MM.1S (cell line): ENCODE measurements at regions not wholly inside any gene's neighbourhood (a gene's known extent, or its start where the extent isn't known, plus 50 kb on each side); places are given as distances from the start of the nearest gene placed in this dataset.

Experiments used
- DNase-seq: peaks from one replicate; pipeline ENCODE4 v3.0.0-alpha.2; 2015
- H2AFZ ChIP-seq: fragments of 300-600 bp; sonication (generic); 2 replicates; pipeline ENCODE4 v1.6.0; 2016; ENCODE audit warnings: antibody characterized with exemption, low read length
- H3F3A ChIP-seq: fragments of 300-600 bp; sonication (generic); 2 replicates; pipeline ENCODE4 v1.6.1; 2016; ENCODE audit warnings: mild to moderate bottlenecking, antibody characterized with exemption, low read length, moderate library complexity, mixed read lengths; ENCODE audit not compliant: insufficient read depth
- H3K27ac ChIP-seq: fragments of 300-600 bp; sonication (generic); 2 replicates; pipeline ENCODE4 v1.5.1; 2016; ENCODE audit warnings: mild to moderate bottlenecking, low read length
- H3K27me3 ChIP-seq: fragments of 300-600 bp; sonication (generic); replicated peaks from 2 replicates; pipeline ENCODE4 v1.6.0; 2016; ENCODE audit warnings: low read length; ENCODE audit not compliant: insufficient read depth
- H3K36me3 ChIP-seq: fragments of 300-600 bp; sonication (generic); replicated peaks from 2 replicates; pipeline ENCODE4 v1.6.1; 2016; ENCODE audit warnings: mild to moderate bottlenecking, low read length, mixed read lengths; ENCODE audit not compliant: insufficient read depth
- H3K4me1 ChIP-seq: fragments of 300-600 bp; sonication (generic); 2 replicates; pipeline ENCODE4 v1.6.1; 2016; ENCODE audit warnings: low read length, mixed read lengths
- H3K4me2 ChIP-seq: fragments of 300-600 bp; sonication (generic); 2 replicates; pipeline ENCODE4 v1.6.0; 2016; ENCODE audit warnings: low read depth, low read length
- H3K4me3 ChIP-seq: fragments of 300-600 bp; sonication (generic); 2 replicates; pipeline ENCODE4 v1.5.1; 2016; ENCODE audit warnings: low read length, mixed read lengths
- H3K79me2 ChIP-seq: fragments of 300-600 bp; sonication (generic); 2 replicates; pipeline ENCODE4 v1.6.1; 2016; ENCODE audit warnings: mixed run types, low read length, mixed read lengths
- H3K9ac ChIP-seq: fragments of 300-600 bp; sonication (generic); 2 replicates; pipeline ENCODE4 v1.6.1; 2016; ENCODE audit warnings: low read length, mixed read lengths
- H3K9me2 ChIP-seq: fragments of 300-600 bp; sonication (generic); replicated peaks from 2 replicates; pipeline ENCODE4 v1.6.1; 2016; ENCODE audit warnings: mild to moderate bottlenecking, low read length, mixed read lengths; ENCODE audit not compliant: insufficient read depth
- H3K9me3 ChIP-seq: fragments of 300-600 bp; sonication (generic); replicated peaks from 2 replicates; pipeline ENCODE4 v1.6.1; 2016; ENCODE audit warnings: mild to moderate bottlenecking, low read length, mixed read lengths; ENCODE audit not compliant: insufficient read depth
- H4K20me1 ChIP-seq: fragments of 300-600 bp; sonication (generic); 2 replicates; pipeline ENCODE4 v1.6.1; 2016; ENCODE audit warnings: mild to moderate bottlenecking, low read length, moderate library complexity, mixed read lengths; ENCODE audit not compliant: insufficient read depth
- CTCF ChIP-seq: fragments of 300-600 bp; sonication (generic); IDR thresholded peaks from 2 replicates; pipeline ENCODE4 v1.5.1; 2016; ENCODE audit warnings: antibody characterized with exemption, low read length, mixed read lengths
- EZH2 ChIP-seq: fragments of 300-600 bp; sonication (generic); optimal IDR thresholded peaks from 2 replicates; pipeline ENCODE3; 2017; ENCODE audit warnings: low read depth, mild to moderate bottlenecking, antibody characterized with exemption, low read length, mixed read lengths
- EZH2phosphoT487 ChIP-seq: fragments of 300-600 bp; sonication (generic); IDR thresholded peaks from 2 replicates; pipeline ENCODE4 v1.6.1; 2018; ENCODE audit warnings: antibody characterized with exemption, low read length

- peaks cover 90% of the 10 kb centered on the region for H3K27me3 ChIP-seq
- no peaks in the 10 kb centered on the region for H3K9me3 ChIP-seq
- H3K9ac ChIP-seq, result no peak overlapping the region
- TF ChIP-seq CTCF (no peak), EZH2 (no peak), EZH2phosphoT487 (no peak)
- no peak overlapping the region for H3K4me3 ChIP-seq
- no peaks in the 10 kb centered on the region for H3K36me3 ChIP-seq
- no peaks in the 10 kb centered on the region for H3F3A ChIP-seq
- H3K79me2 ChIP-seq, result no peaks in the 10 kb centered on the region
- H3K4me1 ChIP-seq, result no peaks in the 10 kb centered on the region
- no peaks in the 10 kb centered on the region for H3K9me2 ChIP-seq
- H4K20me1 ChIP-seq, result no peaks in the 10 kb centered on the region
- H3K27ac ChIP-seq, result no peak overlapping the region
- no peak overlapping the region for H3K4me2 ChIP-seq
- H2AFZ ChIP-seq, result no peak overlapping the region
- DNase-seq, result no peak
These were observed 67.9 kb downstream of the KLHDC7A start for GRCh38 chr1:18548643-18549042.

DNA sequence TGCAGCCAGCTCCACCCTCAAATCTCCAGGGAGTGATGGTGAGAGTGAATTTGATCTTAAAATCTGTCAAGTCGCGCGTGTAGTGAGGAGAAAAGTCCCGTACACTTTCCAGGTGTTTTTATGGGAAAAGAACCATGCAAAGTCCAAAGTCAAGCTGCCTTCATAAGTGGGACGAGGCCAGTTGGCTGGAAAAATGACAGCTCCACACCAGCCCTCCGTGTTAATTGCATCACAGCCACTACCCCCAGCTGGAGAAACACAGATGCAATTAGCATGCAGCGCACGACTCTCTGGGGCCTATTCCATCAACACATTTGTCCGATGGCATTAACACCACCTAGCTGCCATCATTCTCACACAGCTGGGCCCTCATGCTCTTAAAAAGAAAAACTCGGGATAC lies 68.4 kb downstream of the KLHDC7A start:
- no peak overlapping the region for H3K9ac ChIP-seq

DNA sequence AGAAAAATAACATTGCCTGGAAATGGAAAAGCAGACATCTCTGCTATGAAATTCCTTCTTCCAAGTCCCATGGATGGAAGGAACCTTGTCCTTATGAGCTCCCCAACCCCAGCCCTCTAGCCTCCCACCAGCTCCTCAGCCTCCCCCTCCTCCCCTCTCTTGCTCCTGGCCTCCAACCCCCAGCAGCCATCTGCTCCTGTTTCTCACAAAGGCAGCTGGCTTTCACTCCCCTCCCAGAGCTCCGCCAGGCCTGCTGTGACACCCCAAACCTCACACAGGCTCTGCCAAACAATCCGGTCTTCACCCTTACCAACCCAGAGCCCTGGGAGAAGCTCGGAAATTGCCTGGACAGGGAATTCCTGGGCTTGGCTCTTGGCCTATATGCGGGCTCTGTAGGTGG lies 69.2 kb downstream of the KLHDC7A start:
- no peak for TF ChIP-seq EZH2phosphoT487
- no peak for TF ChIP-seq CTCF
- no peak for TF ChIP-seq EZH2
- Histone ChIP-seq H3K27me3 (peaks cover 90% of the 10 kb centered on the region), H3K4me3 (no peak overlapping the region), H3K9ac (no peak overlapping the region), H3F3A (no peaks in the 10 kb centered on the region), H2AFZ (no peak overlapping the region), H3K9me2 (no peaks in the 10 kb centered on the region), H3K27ac (no peak overlapping the region), H3K36me3 (no peaks in the 10 kb centered on the region), H3K9me3 (no peaks in the 10 kb centered on the region), H3K4me2 (no peak overlapping the region), H3K79me2 (no peaks in the 10 kb centered on the region), H4K20me1 (no peaks in the 10 kb centered on the region), H3K4me1 (no peaks in the 10 kb centered on the region)
- DNase-seq, result no peak

More for the DNA sequence above, 68.4 kb downstream of the KLHDC7A start:
- Histone ChIP-seq H3K4me1 (no peaks in the 10 kb centered on the region), H2AFZ (no peak overlapping the region), H3K79me2 (no peaks in the 10 kb centered on the region), H3K27ac (no peak overlapping the region), H4K20me1 (no peaks in the 10 kb centered on the region), H3K4me2 (no peak overlapping the region), H3K9me3 (no peaks in the 10 kb centered on the region), H3K9me2 (no peaks in the 10 kb centered on the region), H3K4me3 (no peak overlapping the region), H3K27me3 (peaks cover 90% of the 10 kb centered on the region), H3K36me3 (no peaks in the 10 kb centered on the region), H3F3A (no peaks in the 10 kb centered on the region)
- no peak for DNase-seq
- TF ChIP-seq EZH2phosphoT487 (no peak), EZH2 (no peak), CTCF (no peak)
